ENCODE measurements at regions not wholly inside any gene's neighbourhood (a gene's known extent, or its start where the extent isn't known, plus 50 kb on each side); places are given as distances from the start of the nearest gene placed in this dataset.
"Not testable (repeated sequence)": the region's sequence is repeated elsewhere in the genome, so short reads cannot be mapped to it uniquely, and the experiment has no call there.

DNA sequence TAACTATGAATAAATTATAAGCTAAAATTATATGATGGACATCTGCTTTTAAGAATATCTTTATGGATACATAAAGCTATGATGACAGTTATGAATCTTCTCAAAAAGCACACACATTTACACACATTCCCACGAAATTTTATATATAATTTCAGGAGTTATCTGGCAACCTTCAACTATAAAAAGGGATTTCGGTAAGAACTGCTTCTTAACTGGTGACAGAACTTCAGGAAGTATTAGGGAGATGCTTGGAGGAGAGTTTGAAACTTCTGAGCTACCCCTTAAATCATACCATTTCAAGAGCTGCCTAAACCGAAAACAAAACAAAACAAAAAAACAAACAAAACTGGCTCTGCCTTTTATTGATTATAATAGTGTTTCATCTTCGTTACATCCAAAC is 399.4 kb downstream of the ZEB2 start:
- no peaks in the 10 kb centered on the region for H3K27me3 ChIP-seq (ENCODE audit: low read depth)
- H3K4me3 ChIP-seq, result no peak overlapping the region
- H3K9me3 ChIP-seq (replicated peaks), result no peaks in the 10 kb centered on the region
- DNase-seq, result no peak
- H3K4me1 ChIP-seq, result no peaks in the 10 kb centered on the region
- H3K36me3 ChIP-seq, result no peaks in the 10 kb centered on the region
- TF ChIP-seq, protein P1, sequence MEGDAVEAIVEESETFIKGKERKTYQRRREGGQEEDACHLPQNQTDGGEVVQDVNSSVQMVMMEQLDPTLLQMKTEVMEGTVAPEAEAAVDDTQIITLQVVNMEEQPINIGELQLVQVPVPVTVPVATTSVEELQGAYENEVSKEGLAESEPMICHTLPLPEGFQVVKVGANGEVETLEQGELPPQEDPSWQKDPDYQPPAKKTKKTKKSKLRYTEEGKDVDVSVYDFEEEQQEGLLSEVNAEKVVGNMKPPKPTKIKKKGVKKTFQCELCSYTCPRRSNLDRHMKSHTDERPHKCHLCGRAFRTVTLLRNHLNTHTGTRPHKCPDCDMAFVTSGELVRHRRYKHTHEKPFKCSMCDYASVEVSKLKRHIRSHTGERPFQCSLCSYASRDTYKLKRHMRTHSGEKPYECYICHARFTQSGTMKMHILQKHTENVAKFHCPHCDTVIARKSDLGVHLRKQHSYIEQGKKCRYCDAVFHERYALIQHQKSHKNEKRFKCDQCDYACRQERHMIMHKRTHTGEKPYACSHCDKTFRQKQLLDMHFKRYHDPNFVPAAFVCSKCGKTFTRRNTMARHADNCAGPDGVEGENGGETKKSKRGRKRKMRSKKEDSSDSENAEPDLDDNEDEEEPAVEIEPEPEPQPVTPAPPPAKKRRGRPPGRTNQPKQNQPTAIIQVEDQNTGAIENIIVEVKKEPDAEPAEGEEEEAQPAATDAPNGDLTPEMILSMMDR (IDR thresholded peaks at IDR 0.05; ENCODE audit: borderline replicate concordance), result no peak
- H3K27ac ChIP-seq (replicated peaks), result no peak overlapping the region
- intact Hi-C loops (cut with micrococcal nuclease), result no loop called here

DNA sequence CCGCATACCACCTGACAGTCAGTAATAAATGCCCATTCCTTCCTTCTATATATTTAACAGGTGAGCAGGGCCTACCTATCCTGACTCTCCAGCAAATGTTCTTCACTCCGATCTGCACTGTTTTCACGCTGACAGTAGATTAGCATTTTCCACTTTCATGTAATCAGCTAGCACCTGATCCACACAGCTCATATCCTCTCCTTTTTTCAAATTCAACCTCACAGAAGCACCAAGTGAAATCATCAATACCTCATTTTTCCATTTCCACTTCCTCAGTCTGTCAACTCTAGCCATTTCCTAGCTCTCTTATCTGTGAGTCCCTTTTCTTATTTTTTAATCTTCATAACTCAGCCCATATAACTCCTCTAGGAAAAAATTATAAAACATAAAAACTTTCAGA is 402.8 kb downstream of the ZEB2 start:
- Histone ChIP-seq H3K27me3 (ENCODE audit: low read depth) (no peaks in the 10 kb centered on the region), H3K36me3 (no peaks in the 10 kb centered on the region), H3K4me1 (no peaks in the 10 kb centered on the region), H3K9me3 (replicated peaks) (peaks cover 11% of the 10 kb centered on the region), H3K4me3 (no peak overlapping the region), H3K27ac (replicated peaks) (no peak overlapping the region)
- no peak for DNase-seq
- TF ChIP-seq, protein P1 (IDR thresholded peaks at IDR 0.05; ENCODE audit: borderline replicate concordance), result no peak
- intact Hi-C loops (cut with micrococcal nuclease), result no loop called here

DNA sequence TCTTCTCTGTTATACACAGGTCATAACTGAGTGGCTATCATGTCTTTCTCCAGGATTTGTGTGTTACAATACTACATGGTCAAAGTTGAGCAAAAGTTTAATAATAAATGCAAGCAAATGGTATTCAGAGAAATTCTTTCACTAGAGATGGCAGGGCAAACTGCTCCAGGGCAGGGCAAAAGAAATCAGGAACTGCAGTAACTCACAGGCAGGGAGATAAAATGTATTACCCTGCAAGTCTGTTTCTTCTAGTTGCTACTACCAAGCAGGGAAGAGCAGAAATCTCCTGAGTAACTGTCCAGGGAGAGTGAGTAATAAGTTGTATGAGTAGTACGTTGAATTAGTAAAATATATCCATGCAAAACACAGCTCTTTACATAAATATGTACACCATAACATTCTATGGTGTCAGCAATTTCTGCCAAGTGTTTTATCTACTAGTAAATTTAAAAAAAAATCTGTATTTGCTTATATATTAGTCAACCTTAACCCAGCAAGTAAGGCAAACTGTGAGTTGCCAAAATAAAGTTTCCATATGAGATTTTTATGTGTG is 404.1 kb downstream of the ZEB2 start:
- no peak for DNase-seq
- Histone ChIP-seq H3K4me1 (no peaks in the 10 kb centered on the region), H3K27ac (replicated peaks) (no peak overlapping the region), H3K4me3 (no peak overlapping the region), H3K27me3 (ENCODE audit: low read depth) (no peaks in the 10 kb centered on the region), H3K9me3 (replicated peaks) (peaks cover 11% of the 10 kb centered on the region), H3K36me3 (no peaks in the 10 kb centered on the region)
- intact Hi-C loops (cut with micrococcal nuclease), result no loop called here
- TF ChIP-seq, protein P1 (IDR thresholded peaks at IDR 0.05; ENCODE audit: borderline replicate concordance), result no peak

DNA sequence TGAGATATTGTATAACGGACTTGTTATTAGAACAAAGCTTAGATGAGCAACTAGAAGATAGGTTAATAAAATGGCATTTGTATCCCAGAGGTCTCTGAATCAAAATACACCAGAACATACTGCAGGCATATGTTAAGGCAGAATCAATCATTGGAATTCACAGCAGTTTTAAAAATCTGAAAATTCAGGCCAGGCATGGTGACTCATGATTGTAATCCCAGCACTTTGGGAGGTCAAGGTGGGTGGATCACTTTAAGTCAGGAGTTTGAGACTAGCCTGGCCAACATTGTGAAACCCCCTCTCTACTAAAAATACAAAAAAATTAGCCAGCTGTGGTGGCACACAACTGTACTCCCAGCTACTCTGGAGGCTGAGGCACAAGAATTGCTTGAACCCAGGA is 405.2 kb downstream of the ZEB2 start:
- Histone ChIP-seq H3K9me3 (replicated peaks) (peaks cover 11% of the 10 kb centered on the region), H3K36me3 (no peaks in the 10 kb centered on the region), H3K27me3 (ENCODE audit: low read depth) (no peaks in the 10 kb centered on the region), H3K4me3 (no peak overlapping the region), H3K4me1 (no peaks in the 10 kb centered on the region), H3K27ac (replicated peaks) (no peak overlapping the region)
- no peak for DNase-seq
- TF ChIP-seq, protein P1 (IDR thresholded peaks at IDR 0.05; ENCODE audit: borderline replicate concordance), result no peak
- intact Hi-C loops (cut with micrococcal nuclease), result no loop called here

DNA sequence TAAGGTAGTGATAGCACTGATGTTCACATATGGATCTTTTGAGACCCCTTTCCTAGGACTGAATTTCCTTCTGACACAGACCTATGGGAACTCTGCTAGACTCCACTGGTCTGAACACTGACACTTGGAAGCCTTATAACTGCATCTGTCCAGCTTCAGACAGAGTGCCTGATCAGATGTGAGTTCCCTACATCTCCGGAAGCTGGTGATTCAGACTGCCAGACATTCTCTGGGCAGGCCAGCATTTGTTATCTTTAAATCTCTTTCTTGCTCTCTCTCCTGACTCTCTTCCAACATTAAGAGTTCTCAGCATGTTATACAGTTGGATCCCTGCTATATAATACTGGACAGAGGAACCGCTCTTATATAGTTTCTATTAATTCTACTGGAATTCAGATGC is 408.5 kb downstream of the ZEB2 start:
- Histone ChIP-seq H3K36me3 (no peaks in the 10 kb centered on the region), H3K27ac (replicated peaks) (no peak overlapping the region), H3K4me3 (no peak overlapping the region), H3K27me3 (ENCODE audit: low read depth) (no peaks in the 10 kb centered on the region), H3K4me1 (no peaks in the 10 kb centered on the region), H3K9me3 (replicated peaks) (peaks cover 36% of the 10 kb centered on the region)
- TF ChIP-seq, protein P1 (IDR thresholded peaks at IDR 0.05; ENCODE audit: borderline replicate concordance), result no peak
- intact Hi-C loops (cut with micrococcal nuclease), result no loop called here
- DNase-seq, result no peak

DNA sequence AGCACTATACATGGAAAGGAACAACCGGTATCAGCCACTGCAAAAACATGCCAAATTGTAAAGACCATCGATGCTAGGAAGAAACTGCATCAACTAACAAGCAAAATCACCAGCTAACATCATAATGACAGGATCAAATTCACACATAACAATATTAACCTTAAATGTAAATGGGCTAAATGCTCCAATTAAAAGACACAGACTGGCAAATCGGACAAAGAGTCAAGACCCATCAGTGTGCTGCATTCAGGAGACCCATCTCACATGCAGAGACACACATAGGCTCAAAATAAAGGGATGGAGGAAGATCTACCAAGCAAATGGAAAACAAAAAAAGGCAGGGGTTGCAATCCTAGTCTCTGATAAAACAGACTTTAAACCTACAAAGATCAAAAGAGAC is 413.8 kb downstream of the ZEB2 start:
- H3K4me1 ChIP-seq; H3K27me3 ChIP-seq (ENCODE audit: low read depth); H3K4me3 ChIP-seq; H3K27ac ChIP-seq (replicated peaks); DNase-seq; intact Hi-C loops (cut with micrococcal nuclease): not testable (repeated sequence)
- peaks cover 16% of the 10 kb centered on the region for H3K36me3 ChIP-seq
- H3K9me3 ChIP-seq (replicated peaks), result peaks cover 52% of the 10 kb centered on the region
